Mesothelial cell of epicardium (in vitro differentiated cells): ENCODE measurements at regions not wholly inside any gene's neighbourhood (a gene's known extent, or its start where the extent isn't known, plus 50 kb on each side); places are given as distances from the start of the nearest gene placed in this dataset.
A peak's percentile ranks its signal among the peaks of the same experiment; 100 is the strongest.

Source experiments
- DNase-seq, 2 experiments: peaks; one replicate each; pipeline ENCODE4 v3.0.0; 2021; ENCODE audit warnings: low spot score in 2 of 2; ENCODE audit not compliant: unreplicated experiment in 2 of 2
- H3K27ac Mint-ChIP-seq: 2 replicates; pipeline ENCODE4 v1.8.0; 2021; ENCODE audit warnings: mixed read lengths
- H3K27me3 Mint-ChIP-seq: 2 replicates; pipeline ENCODE4 v1.8.0; 2021; ENCODE audit warnings: low read depth, mixed read lengths
- H3K36me3 Mint-ChIP-seq: 2 replicates; pipeline ENCODE4 v1.8.0; 2021; ENCODE audit warnings: mixed read lengths
- H3K4me1 Mint-ChIP-seq: 2 replicates; pipeline ENCODE4 v1.8.0; 2021; ENCODE audit warnings: mixed read lengths
- H3K4me3 Mint-ChIP-seq: 2 replicates; pipeline ENCODE4 v1.8.0; 2021; ENCODE audit warnings: mild to moderate bottlenecking, moderate library complexity, mixed read lengths
- H3K9me3 Mint-ChIP-seq: 2 replicates; pipeline ENCODE4 v1.8.0; 2021; ENCODE audit warnings: mixed read lengths
- TF ChIP-seq, protein P1 (sequence below): fragments of 200-600 bp; sonication (generic); IDR thresholded peaks from one replicate; pipeline ENCODE4 v1.5.0; 2021; ENCODE audit warnings: antibody characterized with exemption; ENCODE audit not compliant: unreplicated experiment

DNA sequence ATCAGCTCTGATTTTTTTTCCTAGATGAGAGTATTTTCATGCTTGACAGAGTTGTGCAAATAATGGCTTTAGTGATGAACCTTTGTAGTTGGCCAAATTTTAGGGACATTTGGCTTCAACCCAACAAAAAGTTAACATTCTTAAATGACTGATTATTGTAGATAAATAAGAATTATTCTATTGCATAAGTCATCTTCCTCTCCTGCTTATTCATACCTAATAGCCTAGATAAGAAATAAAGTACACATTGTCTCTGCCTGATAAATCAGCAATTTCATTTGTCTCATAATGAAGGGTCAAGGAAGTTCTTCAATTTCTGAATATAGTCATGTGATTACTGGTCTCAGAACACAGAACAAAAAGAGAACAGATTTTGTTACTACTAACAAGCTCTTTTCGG lies 428.9 kb upstream of the IL12A start:
- no peaks in the 10 kb centered on the region for H3K9me3 Mint-ChIP-seq
- no peak for DNase-seq
- H3K27me3 Mint-ChIP-seq, result peaks cover 8% of the 10 kb centered on the region
- no peaks in the 10 kb centered on the region for H3K36me3 Mint-ChIP-seq
- TF ChIP-seq, protein P1, sequence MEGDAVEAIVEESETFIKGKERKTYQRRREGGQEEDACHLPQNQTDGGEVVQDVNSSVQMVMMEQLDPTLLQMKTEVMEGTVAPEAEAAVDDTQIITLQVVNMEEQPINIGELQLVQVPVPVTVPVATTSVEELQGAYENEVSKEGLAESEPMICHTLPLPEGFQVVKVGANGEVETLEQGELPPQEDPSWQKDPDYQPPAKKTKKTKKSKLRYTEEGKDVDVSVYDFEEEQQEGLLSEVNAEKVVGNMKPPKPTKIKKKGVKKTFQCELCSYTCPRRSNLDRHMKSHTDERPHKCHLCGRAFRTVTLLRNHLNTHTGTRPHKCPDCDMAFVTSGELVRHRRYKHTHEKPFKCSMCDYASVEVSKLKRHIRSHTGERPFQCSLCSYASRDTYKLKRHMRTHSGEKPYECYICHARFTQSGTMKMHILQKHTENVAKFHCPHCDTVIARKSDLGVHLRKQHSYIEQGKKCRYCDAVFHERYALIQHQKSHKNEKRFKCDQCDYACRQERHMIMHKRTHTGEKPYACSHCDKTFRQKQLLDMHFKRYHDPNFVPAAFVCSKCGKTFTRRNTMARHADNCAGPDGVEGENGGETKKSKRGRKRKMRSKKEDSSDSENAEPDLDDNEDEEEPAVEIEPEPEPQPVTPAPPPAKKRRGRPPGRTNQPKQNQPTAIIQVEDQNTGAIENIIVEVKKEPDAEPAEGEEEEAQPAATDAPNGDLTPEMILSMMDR, result no peak
- H3K4me1 Mint-ChIP-seq, result peaks cover 19% of the 10 kb centered on the region
- no peak overlapping the region for H3K4me3 Mint-ChIP-seq
- H3K27ac Mint-ChIP-seq, result no peak overlapping the region

DNA sequence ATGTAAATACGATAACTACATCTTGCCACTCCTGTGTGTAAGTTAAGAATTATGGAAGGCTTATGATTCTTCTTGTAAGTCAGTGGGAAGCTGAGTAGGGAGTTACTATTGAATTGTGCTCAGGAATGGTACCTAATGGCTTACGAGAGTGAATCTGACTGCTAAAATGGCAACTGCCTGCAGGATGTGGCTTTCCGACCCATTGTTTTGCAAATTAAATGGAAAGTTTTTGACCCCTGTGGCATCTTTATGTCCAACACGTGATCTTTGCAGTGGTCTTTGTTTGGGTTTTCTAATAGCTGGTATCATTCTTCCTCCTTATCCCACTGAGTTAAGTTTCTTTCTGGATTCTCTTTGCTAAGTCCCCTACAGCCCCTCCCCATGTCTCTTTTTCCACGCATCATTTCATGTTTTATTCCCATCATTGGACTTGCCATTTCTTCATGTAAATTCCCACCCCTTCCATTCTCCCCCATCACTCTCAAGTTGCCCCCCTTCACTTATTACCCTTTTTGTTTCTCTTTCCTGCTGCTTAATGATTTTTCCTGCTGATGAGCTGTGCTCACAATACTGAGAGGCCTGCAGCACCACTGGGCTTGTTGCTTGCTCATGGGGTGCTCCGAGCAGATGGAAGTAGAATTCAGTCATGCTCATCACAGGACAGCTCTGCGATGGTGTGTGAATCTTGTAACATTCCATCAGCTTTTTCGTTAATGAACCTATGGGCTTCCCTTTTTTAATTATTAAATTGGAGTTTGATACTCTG lies 428.2 kb upstream of the IL12A start:
- peaks cover 8% of the 10 kb centered on the region for H3K27me3 Mint-ChIP-seq
- H3K9me3 Mint-ChIP-seq, result no peaks in the 10 kb centered on the region
- H3K27ac Mint-ChIP-seq, result no peak overlapping the region
- H3K36me3 Mint-ChIP-seq, result no peaks in the 10 kb centered on the region
- no peak for DNase-seq
- H3K4me3 Mint-ChIP-seq, result no peak overlapping the region
- TF ChIP-seq, protein P1, result no peak
- peaks cover 19% of the 10 kb centered on the region for H3K4me1 Mint-ChIP-seq

DNA sequence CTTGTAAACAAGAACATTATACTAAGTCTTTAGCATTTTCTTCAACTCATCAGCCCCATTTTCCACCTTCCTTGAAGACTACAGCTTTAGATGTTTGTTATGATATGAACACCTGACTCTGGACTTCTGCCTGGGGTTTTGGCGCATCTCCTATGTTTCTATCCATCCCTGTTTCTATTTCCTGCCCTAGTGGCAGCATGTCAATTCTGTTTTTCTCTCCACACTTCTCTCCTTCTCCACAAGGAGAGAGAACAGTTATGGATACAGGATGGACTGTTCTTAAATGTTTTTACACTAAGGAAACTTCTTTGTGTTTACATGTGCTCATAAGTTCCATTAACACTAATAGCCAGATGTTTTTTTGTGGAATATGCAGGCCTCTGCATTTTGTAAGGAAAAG lies 423.3 kb upstream of the IL12A start:
- H3K36me3 Mint-ChIP-seq, result no peaks in the 10 kb centered on the region

DNA sequence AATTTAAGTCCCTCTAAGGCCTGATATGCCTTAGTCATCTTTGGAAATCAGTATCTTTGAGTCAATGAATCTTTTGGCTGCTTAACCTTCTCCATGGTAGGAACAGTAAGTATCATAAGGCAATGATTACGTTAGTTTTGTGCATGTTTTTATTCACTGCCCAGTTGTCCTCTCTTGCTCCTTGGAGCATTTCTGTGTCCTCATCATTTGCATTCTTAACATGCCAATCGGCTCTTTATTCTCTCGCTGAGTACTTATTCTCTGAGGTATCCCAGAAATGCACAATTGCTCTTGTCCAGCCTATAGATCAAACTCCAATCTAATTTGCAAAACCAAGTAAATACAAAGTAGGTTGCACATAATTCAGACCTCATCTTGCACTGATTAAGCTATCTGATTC lies 405.0 kb upstream of the IL12A start:
- Mint-ChIP-seq H3K27me3 (no peaks in the 10 kb centered on the region), H3K36me3 (no peaks in the 10 kb centered on the region), H3K4me1 (peaks cover 36% of the 10 kb centered on the region), H3K27ac (no peak overlapping the region), H3K4me3 (no peak overlapping the region), H3K9me3 (no peaks in the 10 kb centered on the region)
- TF ChIP-seq, protein P1, result no peak
- DNase-seq, result no peak

More for the DNA sequence above, 423.3 kb upstream of the IL12A start:
- TF ChIP-seq, protein P1, result no peak
- Mint-ChIP-seq H3K27me3 (peaks cover 10% of the 10 kb centered on the region), H3K9me3 (peaks cover 5% of the 10 kb centered on the region), H3K4me3 (no peak overlapping the region), H3K27ac (no peak overlapping the region), H3K4me1 (peaks cover 12% of the 10 kb centered on the region)
- DNase-seq, result no peak

DNA sequence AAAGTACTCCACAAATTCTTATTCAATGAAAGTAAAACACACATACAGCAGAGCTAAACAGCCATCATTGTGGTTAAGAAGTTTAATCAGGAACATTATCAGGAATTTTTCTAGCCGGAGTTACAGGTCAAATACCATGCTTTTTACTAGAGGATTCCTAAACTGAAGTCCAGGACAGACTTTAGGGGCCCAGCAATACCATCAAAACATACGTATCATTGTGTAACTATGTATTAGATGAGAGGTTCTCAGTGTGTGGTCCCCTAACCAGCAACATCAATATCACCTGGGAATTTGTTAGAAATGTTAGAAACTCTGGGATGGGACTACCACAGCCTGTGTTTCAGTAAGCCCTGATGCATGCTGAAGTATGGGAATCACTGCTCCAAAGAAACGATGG lies 404.2 kb upstream of the IL12A start:
- H3K4me1 Mint-ChIP-seq, result peaks cover 36% of the 10 kb centered on the region
- no peak overlapping the region for H3K4me3 Mint-ChIP-seq
- H3K9me3 Mint-ChIP-seq, result no peaks in the 10 kb centered on the region
- no peaks in the 10 kb centered on the region for H3K36me3 Mint-ChIP-seq
- peak overlapping the region; percentile 3 for H3K27ac Mint-ChIP-seq
- TF ChIP-seq, protein P1, result no peak
- DNase-seq, result no peak
- H3K27me3 Mint-ChIP-seq, result no peaks in the 10 kb centered on the region
